ENCODE measurements at regions not wholly inside any gene's neighbourhood (a gene's known extent, or its start where the extent isn't known, plus 50 kb on each side); places are given as distances from the start of the nearest gene placed in this dataset.

DNA sequence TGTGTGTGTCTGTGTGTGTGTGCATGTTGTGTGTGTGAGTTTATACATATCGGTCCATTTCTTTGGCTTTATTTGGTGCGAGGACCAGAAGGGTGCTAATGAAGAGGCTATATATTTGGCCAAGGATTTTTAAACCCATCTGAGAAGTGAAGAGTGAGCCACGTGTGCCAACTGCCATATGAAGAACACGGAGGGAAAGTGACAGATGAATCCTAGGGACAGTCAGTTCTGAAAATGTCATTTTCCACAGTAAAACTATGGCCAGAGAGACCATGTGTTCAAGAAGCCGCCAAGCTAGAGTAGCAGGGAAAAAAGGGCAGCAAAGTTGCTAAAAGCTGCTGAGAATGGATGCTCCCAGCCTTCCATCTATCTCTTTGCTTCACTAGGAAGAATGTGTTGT, 297.3 kb upstream of the LMCD1 start:
- TF ChIP-seq TAF1 (IDR thresholded peaks at IDR 0.05; ENCODE audit: low read depth), result no peak
- TF ChIP-seq POLR2AphosphoS5 (IDR thresholded peaks at IDR 0.05), result no peak
- no peak for TF ChIP-seq CTCF (IDR thresholded peaks at IDR 0.05; ENCODE audit: poor library complexity, severe bottlenecking)
